ENCODE measurements at regions not wholly inside any gene's neighbourhood (a gene's known extent, or its start where the extent isn't known, plus 50 kb on each side); places are given as distances from the start of the nearest gene placed in this dataset.
A peak's percentile ranks its signal among the peaks of the same experiment; 100 is the strongest.
"Not testable (repeated sequence)": the region's sequence is repeated elsewhere in the genome, so short reads cannot be mapped to it uniquely, and the experiment has no call there.

DNA sequence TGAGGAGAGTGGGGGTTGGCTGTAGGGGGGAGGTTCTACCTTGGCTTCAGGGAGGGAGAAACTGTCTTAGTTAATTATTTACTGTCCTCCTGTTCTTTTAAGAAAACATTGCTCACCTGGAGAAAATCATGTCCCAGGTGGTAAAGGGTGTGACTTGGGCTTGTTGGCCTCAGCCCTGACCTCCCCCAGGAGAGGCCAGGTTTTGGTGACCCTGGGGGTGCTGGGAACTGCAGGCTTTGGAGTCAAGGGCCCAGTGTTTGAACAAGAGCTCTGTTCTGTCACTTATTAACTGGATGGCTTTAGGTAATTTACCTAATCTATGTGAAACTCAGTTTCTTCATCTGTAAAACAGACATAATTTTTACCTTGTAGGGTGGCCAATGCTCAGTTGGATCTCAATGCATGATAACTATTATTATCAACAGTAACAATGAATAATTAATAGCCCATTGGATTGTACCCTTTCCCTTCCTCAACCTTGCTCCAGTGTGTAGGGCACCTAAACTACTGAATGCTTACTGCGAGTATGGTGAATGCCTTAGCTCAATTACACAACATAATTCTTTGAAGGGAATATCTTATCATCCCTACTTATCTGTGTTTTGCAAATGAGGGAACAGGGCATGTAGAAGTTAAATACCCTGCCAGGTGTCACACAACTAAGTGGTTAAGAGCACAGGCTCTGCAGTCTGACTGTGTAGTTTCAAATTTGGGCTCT, 959.4 kb upstream of the DEFB115 start:
- not testable (repeated sequence) for DNase-seq

GRCh38 chr20:30300220-30300642, 957.2 kb upstream of the DEFB115 start:
- not testable (repeated sequence) for DNase-seq

DNA sequence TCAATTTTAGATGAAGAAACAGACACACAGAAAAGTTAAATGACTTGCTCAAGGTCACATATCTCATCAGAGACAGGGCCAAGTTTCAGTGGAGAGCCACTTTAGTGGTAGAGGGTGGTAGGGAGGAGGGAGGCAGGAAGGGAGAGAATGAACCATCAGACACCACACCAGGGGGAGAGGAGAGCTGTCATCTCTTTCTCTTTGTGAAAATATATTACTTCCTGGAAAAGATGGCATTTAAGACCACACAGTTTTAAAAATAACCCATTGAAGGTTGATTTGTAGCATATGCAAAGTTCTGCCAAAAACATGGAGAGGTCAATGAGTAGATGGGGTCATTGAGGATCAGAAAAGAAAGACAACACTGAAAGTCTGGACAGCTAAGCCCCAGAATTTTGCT, 954.7 kb upstream of the DEFB115 start:
- not testable (repeated sequence) for DNase-seq

DNA sequence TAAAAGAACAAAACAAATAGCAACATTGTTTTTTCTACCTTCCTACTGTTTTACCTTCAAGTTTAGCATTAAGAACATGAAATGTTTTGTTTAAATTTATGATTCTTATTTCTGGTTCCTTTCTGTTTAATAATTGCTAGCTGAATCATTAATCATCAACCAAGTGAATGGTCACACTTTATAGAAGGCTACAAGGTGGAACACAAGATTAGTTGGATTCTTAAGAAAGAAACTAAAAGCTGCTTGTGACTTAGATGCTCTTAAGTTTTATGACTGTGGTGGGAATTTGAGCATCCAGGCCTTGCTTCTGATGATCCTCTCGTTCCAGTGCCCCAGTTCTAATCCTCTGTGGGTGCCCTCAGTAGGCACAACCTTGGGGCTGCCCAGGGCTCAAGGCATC, 947.5 kb upstream of the DEFB115 start:
- not testable (repeated sequence) for DNase-seq

DNA sequence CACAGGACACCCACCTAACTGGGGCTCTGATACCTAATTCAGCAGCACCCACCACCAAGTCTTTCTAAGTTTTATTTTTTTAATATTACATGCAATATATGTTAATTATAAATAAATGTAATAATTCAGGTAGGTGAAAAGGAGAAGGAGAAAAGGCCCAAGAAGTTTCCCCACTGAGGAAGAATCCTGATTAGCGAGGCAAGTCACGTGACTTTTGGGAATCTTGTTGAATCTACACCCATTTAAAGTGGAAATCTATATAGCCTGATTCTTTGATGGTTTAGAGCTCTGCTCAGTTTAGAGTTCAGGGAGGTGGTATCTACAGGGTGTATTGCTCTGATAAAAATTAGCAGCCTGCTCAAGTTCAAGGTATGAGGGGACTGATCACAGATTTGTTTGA, 947.1 kb upstream of the DEFB115 start:
- not testable (repeated sequence) for DNase-seq

- DNase-seq, result not testable (repeated sequence)
Observed at GRCh38 chr20:30312220-30312619, 945.2 kb upstream of the DEFB115 start.

DNA sequence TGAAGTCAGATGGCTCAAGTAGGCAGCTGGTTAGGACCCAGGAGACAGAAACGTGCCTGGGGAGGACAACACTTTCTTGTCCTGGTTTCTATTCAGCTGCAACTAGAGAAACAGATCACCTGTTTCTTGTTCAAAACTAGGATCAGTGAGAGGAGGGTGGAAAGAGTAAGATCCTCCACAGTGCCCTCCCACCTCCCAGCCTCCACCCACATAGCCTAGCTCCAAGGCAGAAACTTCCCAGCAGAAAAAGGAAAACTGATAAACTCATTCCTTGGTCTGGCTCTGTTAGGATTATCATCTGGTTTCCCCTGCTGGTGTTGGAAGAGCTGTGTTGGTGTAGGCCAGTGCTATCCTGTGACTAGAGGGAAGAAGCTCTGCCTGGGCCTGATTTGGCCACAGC, 943.8 kb upstream of the DEFB115 start:
- not testable (repeated sequence) for DNase-seq

GRCh38 chr20:30316063-30316462, 941.4 kb upstream of the DEFB115 start:
- peak; percentile 30 for DNase-seq

DNA sequence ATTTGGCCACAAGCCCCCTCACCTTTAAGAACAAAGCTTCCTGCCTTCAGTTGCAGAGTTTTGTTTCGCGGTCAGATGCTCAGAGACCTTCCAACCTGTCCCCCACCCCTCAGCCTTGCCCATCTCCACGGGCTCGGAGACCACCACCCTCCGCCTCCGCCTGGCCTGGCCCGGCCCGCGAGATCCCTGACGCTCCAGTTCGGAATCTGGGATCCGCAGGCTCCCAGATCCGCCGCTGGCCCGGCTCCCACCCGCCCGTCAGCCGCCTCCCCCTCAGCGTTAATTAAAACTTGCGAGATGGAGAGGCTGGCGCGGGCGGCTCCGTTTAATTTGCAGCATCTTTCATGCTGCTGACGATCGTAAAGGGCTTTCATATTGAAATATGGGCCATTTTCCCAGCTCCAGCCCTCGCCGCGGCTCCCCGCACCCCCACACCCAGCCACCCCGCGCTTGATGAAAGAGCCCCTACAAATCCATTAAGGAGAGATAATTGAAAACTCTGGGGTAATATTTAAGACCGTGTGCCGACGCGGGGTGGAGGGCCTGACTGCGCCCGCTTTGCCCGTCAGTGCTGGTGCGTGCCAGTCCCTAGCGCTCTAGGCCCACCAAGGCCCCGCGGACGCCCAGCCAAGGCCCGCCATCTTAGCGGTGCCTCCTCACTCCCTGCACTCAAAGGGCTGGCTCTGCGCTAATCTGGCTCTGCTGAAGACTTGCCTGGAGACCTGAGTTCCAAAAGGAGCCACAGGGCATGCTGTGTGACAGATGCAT, 940.7 kb upstream of the DEFB115 start:
- not testable (repeated sequence) for DNase-seq

GRCh38 chr20:30333744-30334143, 923.7 kb upstream of the DEFB115 start:
- not testable (repeated sequence) for DNase-seq

- not testable (repeated sequence) for DNase-seq
Observed at GRCh38 chr20:30337556-30337955, 919.9 kb upstream of the DEFB115 start.

- not testable (repeated sequence) for DNase-seq
Observed at GRCh38 chr20:30348932-30349331, 908.5 kb upstream of the DEFB115 start.

DNA sequence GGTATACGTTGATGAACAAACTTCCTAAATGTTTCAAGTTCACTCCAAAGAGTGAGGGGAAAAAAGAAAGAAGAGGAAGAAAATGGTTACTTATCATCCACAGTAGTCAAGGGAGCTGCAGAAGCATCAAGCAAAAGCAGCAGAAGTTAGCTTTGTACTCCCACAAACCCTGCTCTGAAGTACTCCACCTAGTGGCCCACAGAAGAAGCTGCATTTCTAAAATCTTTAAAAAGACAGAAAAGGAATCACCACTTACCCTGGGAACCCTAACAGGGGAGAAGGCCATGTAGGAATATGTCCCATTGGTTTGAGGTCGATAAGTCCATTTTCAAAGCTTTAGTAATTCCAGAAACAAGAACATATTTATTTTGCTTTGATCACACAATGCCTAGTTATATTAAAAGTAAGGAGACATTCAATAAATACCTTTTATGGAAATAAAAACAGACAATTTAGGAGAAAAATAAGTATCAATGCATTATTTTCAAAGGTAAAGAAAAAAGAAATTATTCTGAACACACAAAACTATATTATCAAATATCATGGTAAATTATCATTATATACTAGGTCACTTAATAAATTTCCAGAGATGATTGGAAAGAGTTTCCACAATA, 900.5 kb upstream of the DEFB115 start:
- DNase-seq, result not testable (repeated sequence)

GRCh38 chr20:30361756-30362155, 895.7 kb upstream of the DEFB115 start:
- not testable (repeated sequence) for DNase-seq

GRCh38 chr20:30376430-30376766, 881.1 kb upstream of the DEFB115 start:
- DNase-seq, result not testable (repeated sequence)

DNA sequence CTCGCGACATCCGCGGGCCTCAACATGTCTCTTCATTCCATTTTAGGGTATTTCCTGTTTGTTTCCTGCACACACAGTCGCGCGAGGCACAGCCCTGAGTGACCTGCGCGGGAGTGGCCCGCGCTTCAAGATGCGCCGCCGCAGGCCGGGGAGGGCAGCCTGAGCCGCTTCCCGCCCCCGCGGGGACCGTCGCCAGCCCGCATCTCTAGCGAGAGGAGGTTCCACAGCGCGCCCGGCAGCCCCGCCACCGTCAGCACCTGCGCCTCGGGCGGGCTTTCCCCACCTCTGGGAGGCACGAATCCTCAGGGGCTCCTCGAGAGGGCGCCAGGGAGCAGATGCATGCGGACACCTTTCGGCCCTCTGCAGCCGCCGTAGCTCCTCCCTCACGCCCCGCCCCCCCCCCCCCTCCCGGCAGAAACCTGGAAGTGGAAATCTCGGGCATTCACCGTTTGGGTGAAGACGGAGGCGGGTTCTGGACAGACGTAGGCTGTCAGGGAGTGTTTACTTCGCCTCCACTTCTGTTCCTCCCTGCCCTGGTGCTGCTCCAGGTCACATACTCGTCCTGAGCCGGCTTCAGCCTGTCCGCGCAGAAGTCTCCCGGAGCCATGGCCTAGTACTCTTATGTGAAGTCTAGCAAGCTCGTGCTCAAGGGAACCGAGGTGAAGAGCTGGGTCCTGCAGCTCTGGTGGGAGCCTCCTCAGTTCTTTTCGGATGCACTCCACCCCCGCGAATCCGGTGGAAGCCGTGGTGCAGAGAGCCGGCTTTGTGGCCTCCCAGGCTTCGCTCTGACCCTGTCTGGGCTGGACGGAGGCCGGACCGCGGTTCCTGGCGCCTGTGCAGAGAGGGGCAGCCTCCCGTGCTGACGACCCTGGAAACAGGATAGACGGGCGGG, 880.5 kb upstream of the DEFB115 start:
- DNase-seq, result peak; percentile 67

GRCh38 chr20:30378317-30378716, 879.1 kb upstream of the DEFB115 start:
- not testable (repeated sequence) for DNase-seq

- DNase-seq, result not testable (repeated sequence)
Observed at GRCh38 chr20:30378721-30379120, 878.7 kb upstream of the DEFB115 start.

DNA sequence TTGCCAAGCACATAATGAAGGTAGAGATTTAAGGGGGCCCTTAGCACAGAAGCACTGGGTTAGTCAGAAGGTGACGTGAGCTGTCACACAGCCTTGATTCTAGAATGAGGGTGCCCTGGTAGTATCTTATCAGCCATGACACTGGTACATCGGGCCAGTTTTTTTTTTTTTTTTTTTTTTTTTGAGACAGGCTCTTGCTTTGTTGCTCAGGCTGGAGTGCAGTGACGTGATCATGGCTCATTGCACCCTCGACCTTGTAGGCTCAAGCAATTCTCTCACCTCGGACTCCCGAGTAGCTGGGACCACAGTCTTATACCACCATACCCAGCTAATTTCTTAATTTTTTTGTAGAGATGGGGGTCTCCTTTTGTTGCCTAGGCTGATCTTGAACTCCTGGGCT, 872.6 kb upstream of the DEFB115 start:
- not testable (repeated sequence) for DNase-seq

GRCh38 chr20:30386099-30386498, 871.4 kb upstream of the DEFB115 start:
- DNase-seq, result not testable (repeated sequence)

GRCh38 chr20:30387823-30388222, 869.6 kb upstream of the DEFB115 start:
- not testable (repeated sequence) for DNase-seq

- not testable (repeated sequence) for DNase-seq
Observed at GRCh38 chr20:30393523-30393922, 863.9 kb upstream of the DEFB115 start.

DNA sequence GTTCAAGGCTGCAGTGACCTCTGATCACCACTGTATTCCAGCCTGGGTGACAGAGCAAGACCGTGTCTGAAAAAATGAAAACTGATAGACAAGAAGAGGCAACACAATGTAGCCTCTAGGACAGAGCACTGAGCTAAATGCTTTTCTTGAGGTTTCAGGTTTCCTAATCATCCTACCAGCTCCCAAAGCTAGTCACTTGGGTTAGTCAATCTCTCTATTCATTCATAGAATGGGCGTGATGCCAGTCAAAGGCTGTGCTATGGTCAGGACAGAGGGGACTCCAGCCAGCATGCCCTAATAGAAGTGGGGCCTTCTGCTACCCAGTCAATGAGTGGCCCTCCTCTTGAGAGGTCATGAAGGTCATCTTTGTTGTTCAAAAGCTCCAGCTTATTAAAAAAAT, 860.4 kb upstream of the DEFB115 start:
- DNase-seq, result not testable (repeated sequence)
